IMR-90 (cell line): ENCODE measurements at regions not wholly inside any gene's neighbourhood (a gene's known extent, or its start where the extent isn't known, plus 50 kb on each side); places are given as distances from the start of the nearest gene placed in this dataset.

Experiments used
- ATAC-seq: fragments of 200-7000 bp; cut with Tn5 transposase; 2 replicates; pipeline ENCODE4 v1.9.1; 2020; ENCODE audit warnings: low read depth, mild to moderate bottlenecking, moderate library complexity
- BruUV-seq: library from RNA; stranded (reverse); fragments of 400-500 nt; replicated peaks from 2 replicates; lab custom pipeline; 2021; lab: Mats Ljungman, UMichigan
- CTCF ChIA-PET: fragments of 300-600 bp; formaldehyde crosslinking; extraction: SDS; loops from one replicate; lab custom pipeline; 2021; ENCODE audit warnings: antibody characterized with exemption; lab: Yijun Ruan, JAX
- POLR2A ChIA-PET: fragments of 300-600 bp; sonication (Branson Sonifier 250); formaldehyde crosslinking; loops from one replicate; lab custom pipeline; 2022; ENCODE audit warnings: antibody characterized with exemption; ENCODE audit not compliant: unreplicated experiment; lab: Charles Lee
- DNase-seq: peaks from one replicate; pipeline ENCODE4 v3.0.0; 2013
- H2AFZ ChIP-seq: replicated peaks from 2 replicates; pipeline ENCODE3; 2013; ENCODE audit warnings: low read length, mild to moderate bottlenecking; ENCODE audit not compliant: poor library complexity
- H2AK5ac ChIP-seq: 2 replicates; pipeline ENCODE4 v1.6.1; 2013; ENCODE audit warnings: low read depth, low read length, inconsistent platforms
- H2AK9ac ChIP-seq: replicated peaks from 2 replicates; pipeline ENCODE3; 2013; ENCODE audit warnings: mild to moderate bottlenecking, low read depth, low read length, moderate library complexity; ENCODE audit not compliant: poor library complexity
- H2BK120ac ChIP-seq: 2 replicates; pipeline ENCODE4 v1.6.1; 2013; ENCODE audit warnings: low read depth, low read length, inconsistent platforms
- H2BK15ac ChIP-seq: 3 replicates; pipeline ENCODE4 v1.6.1; 2013; ENCODE audit warnings: low read depth, low read length, inconsistent platforms
- H2BK20ac ChIP-seq: 2 replicates; pipeline ENCODE4 v1.6.1; 2013; ENCODE audit warnings: low read depth, mild to moderate bottlenecking, inconsistent platforms, low read length, moderate library complexity
- H2BK5ac ChIP-seq: 2 replicates; pipeline ENCODE4 v1.6.1; 2013; ENCODE audit warnings: mild to moderate bottlenecking, low read depth, low read length, inconsistent platforms; ENCODE audit not compliant: poor library complexity, severe bottlenecking
- H3K14ac ChIP-seq: replicated peaks from 2 replicates; pipeline ENCODE4 v1.6.1; 2013; ENCODE audit warnings: low read depth, low read length, inconsistent platforms
- H3K18ac ChIP-seq: 2 replicates; pipeline ENCODE4 v1.6.1; 2013; ENCODE audit warnings: low read depth, low read length, control low read depth
- H3K23ac ChIP-seq: 2 replicates; pipeline ENCODE4 v1.6.1; 2013; ENCODE audit warnings: low read depth, low read length, inconsistent platforms
- H3K27ac ChIP-seq: 2 replicates; pipeline ENCODE4 v1.5.1; 2013; ENCODE audit warnings: mild to moderate bottlenecking, control low read depth, low read length; ENCODE audit not compliant: insufficient read depth
- H3K27me3 ChIP-seq: 2 replicates; pipeline ENCODE4 v1.6.1; 2013; ENCODE audit warnings: low read length; ENCODE audit not compliant: control insufficient read depth, insufficient read depth
- H3K36me3 ChIP-seq: 2 replicates; pipeline ENCODE4 v1.6.1; 2013; ENCODE audit warnings: low read length, mixed read lengths; ENCODE audit not compliant: control insufficient read depth, insufficient read depth
- H3K4ac ChIP-seq: 2 replicates; pipeline ENCODE4 v1.6.1; 2013; ENCODE audit warnings: low read depth, low read length, inconsistent platforms
- H3K4me1 ChIP-seq: 2 replicates; pipeline ENCODE4 v1.6.1; 2013; ENCODE audit warnings: low read length, mixed read lengths; ENCODE audit not compliant: control insufficient read depth, insufficient read depth
- H3K4me2 ChIP-seq: 2 replicates; pipeline ENCODE4 v1.6.1; 2013; ENCODE audit warnings: low read depth, mild to moderate bottlenecking, control low read depth, low read length, moderate library complexity
- H3K4me3 ChIP-seq: 2 replicates; pipeline ENCODE4 v1.5.1; 2013; ENCODE audit warnings: low read depth, mild to moderate bottlenecking, control low read depth, low read length, moderate library complexity; ENCODE audit not compliant: insufficient read depth
- H3K56ac ChIP-seq: 2 replicates; pipeline ENCODE4 v1.6.1; 2013; ENCODE audit warnings: low read length, inconsistent platforms; ENCODE audit not compliant: insufficient read depth; ENCODE audit errors: extremely low read depth
- H3K79me1 ChIP-seq, 2 experiments: 2 replicates each; pipeline ENCODE4 v1.6.1; 2013; ENCODE audit warnings: low read length in 2 of 2, inconsistent platforms in 1 of 2, low read depth in 1 of 2
- H3K9ac ChIP-seq: 2 replicates; pipeline ENCODE4 v1.6.1; 2013; ENCODE audit warnings: low read depth, low read length, control low read depth
- H3K9me1 ChIP-seq: 2 replicates; pipeline ENCODE4 v1.6.1; 2013; ENCODE audit warnings: low read length, inconsistent platforms; ENCODE audit not compliant: insufficient read depth
- H3K9me3 ChIP-seq: 2 replicates; pipeline ENCODE4 v1.6.1; 2013; ENCODE audit warnings: low read length; ENCODE audit not compliant: control insufficient read depth, insufficient read depth
- H4K20me1 ChIP-seq: 2 replicates; pipeline ENCODE4 v1.6.1; 2013; ENCODE audit warnings: low read length, inconsistent platforms; ENCODE audit not compliant: insufficient read depth
- H4K5ac ChIP-seq: 2 replicates; pipeline ENCODE4 v1.6.1; 2013; ENCODE audit warnings: mild to moderate bottlenecking, low read depth, low read length, control low read depth
- H4K8ac ChIP-seq, 2 experiments: 2 replicates each; pipeline ENCODE4 v1.6.1; 2013; ENCODE audit warnings: low read depth in 2 of 2, low read length in 2 of 2, control low read depth in 1 of 2, inconsistent platforms in 1 of 2
- H4K91ac ChIP-seq: 2 replicates; pipeline ENCODE4 v1.6.1; 2013; ENCODE audit warnings: low read depth, low read length, inconsistent platforms; ENCODE audit not compliant: insufficient read depth
- CTCF ChIP-seq: conservative IDR thresholded peaks from 2 replicates; pipeline ENCODE4 v1.5.1; 2012; ENCODE audit warnings: mild to moderate bottlenecking, low read depth, low read length, improper control_type of control experiment
- FOS ChIP-seq: fragments of 150-350 bp; IDR thresholded peaks from 2 replicates; pipeline ENCODE4 v1.6.1; 2016; ENCODE audit warnings: low read depth, low read length
- NFE2L2 ChIP-seq: fragments of 150-350 bp; IDR thresholded peaks from 2 replicates; pipeline ENCODE4 v1.6.1; 2016; ENCODE audit warnings: low read depth, mild to moderate bottlenecking, low read length
- SMC3 ChIP-seq: fragments of 150-350 bp; IDR thresholded peaks from 2 replicates; pipeline ENCODE4 v1.6.1; 2016; ENCODE audit warnings: low read depth, mild to moderate bottlenecking, antibody characterized with exemption, low read length, moderate library complexity
- USF2 ChIP-seq: fragments of 150-350 bp; IDR thresholded peaks from 2 replicates; pipeline ENCODE4 v1.6.1; 2017; ENCODE audit warnings: mild to moderate bottlenecking, antibody characterized with exemption, low read length, low read depth
- WGBS, 2 experiments: methylation state at CpG; one replicate each; pipeline versions ENCODE4 v1.1.5 to v1.1.7; 2013; ENCODE audit warnings: missing lambda C conversion rate in 2 of 2; ENCODE audit not compliant: insufficient read length in 1 of 2; ENCODE audit errors: extremely low coverage in 2 of 2; 5-methylcytosine and 5-hydroxymethylcytosine counted together
- dilution Hi-C: fragments of 300-500 bp; cut with HindIII; formaldehyde crosslinking; loops from one replicate; pipeline ENCODE4 v1.14.3; 2018; ENCODE audit warnings: low sequenced_read_pairs; ENCODE audit not compliant: unreplicated experiment
- in situ Hi-C: fragments of 300-500 bp; cut with MboI; formaldehyde crosslinking; loops from 3 replicates; pipeline ENCODE4 v1.14.3; 2019; ENCODE audit warnings: low sequenced_read_pairs, inconsistent platforms, mixed read lengths
- intact Hi-C: fragments of 100-400 bp; cut with micrococcal nuclease; formaldehyde crosslinking; loops from 2 replicates; pipeline ENCODE4 v1.10.0; 2022

DNA sequence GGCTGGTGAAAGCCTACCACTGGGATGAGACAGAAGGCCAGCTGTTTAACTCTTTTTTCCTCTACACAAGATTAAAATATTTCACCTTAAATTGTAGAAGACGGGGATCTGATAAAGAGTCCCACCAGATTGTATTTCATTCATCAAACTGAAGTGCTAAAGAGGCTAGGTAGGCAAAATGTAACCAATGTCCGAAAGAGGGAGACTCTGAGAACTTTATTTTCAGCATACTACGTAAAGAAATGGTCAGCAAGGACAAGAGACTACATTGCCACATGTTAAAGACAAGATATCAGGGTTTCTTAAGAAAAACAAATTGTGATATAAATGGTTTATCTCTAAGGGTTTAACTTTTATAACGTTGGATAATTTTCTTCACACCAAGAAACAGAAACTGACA is 71.6 kb upstream of the INPP4B start:
- CTCF ChIA-PET, result no interaction called here
- Histone ChIP-seq H3K23ac (no peak overlapping the region), H2BK15ac (no peak overlapping the region), H3K56ac (no peak overlapping the region), H2AK9ac (no peak overlapping the region), H4K8ac (no peak overlapping the region), H3K27ac (no peak overlapping the region), H3K4me1 (no peaks in the 10 kb centered on the region), H3K18ac (no peak overlapping the region), H2AK5ac (no peak overlapping the region), H3K4ac (no peak overlapping the region), H3K9ac (no peak overlapping the region), H3K79me1 (no peaks in the 10 kb centered on the region), H4K20me1 (no peaks in the 10 kb centered on the region), H3K9me1 (no peaks in the 10 kb centered on the region), H2BK5ac (no peak overlapping the region), H3K36me3 (no peaks in the 10 kb centered on the region), H2BK120ac (no peak overlapping the region), H3K27me3 (no peaks in the 10 kb centered on the region), H3K4me3 (no peak overlapping the region), H3K4me2 (no peak overlapping the region), H2BK20ac (no peak overlapping the region), H3K14ac (no peak overlapping the region), H4K5ac (no peak overlapping the region), H2AFZ (no peak overlapping the region), H3K9me3 (no peaks in the 10 kb centered on the region), H4K91ac (no peak overlapping the region)
- intact Hi-C loops (no loop called here), dilution Hi-C loops (no loop called here), in situ Hi-C loops (no loop called here)
- TF ChIP-seq NFE2L2 (no peak), SMC3 (no peak), FOS (no peak), CTCF (no peak), USF2 (no peak)
- no CpG with 5 or more reads among the region's 4 CpGs for WGBS, 2 experiments
- ATAC-seq (no peak), DNase-seq (no peak)
- BruUV-seq, result no TSS peak
- POLR2A ChIA-PET, result no interaction called here
